A549 (cell line): ENCODE measurements at regions not wholly inside any gene's neighbourhood (a gene's known extent, or its start where the extent isn't known, plus 50 kb on each side); places are given as distances from the start of the nearest gene placed in this dataset.

Experiments
- ATAC-seq, 2 experiments: fragments of 200-7000 bp in 1 of 2; fragments of >200 bp in 1 of 2; cut with Nextera tagmentation in 1 of 2; cut with Tn5 transposase in 1 of 2; 3 replicates each; pipeline versions ENCODE4 v1.8.0 to v1.9.1; 2018 to 2020; ENCODE audit warnings: mild to moderate bottlenecking in 1 of 2, moderate library complexity in 1 of 2
- CTCF ChIA-PET: fragments of 300-600 bp; sonication (Branson Sonifier 250); formaldehyde crosslinking; extraction: SDS; loops from one replicate; lab custom pipeline; 2021; ENCODE audit warnings: antibody characterized with exemption, inconsistent platforms; lab: Yijun Ruan, JAX
- POLR2A ChIA-PET: fragments of 350-600 bp; formaldehyde crosslinking; extraction: SDS; loops from one replicate; lab custom pipeline; 2021; ENCODE audit warnings: antibody characterized with exemption, inconsistent platforms; lab: Yijun Ruan, JAX
- DNase-seq, 2 experiments: peaks; one replicate each; pipeline versions ENCODE4 v3.0.0 to v3.0.0-alpha.2; 2011 to 2016; ENCODE audit warnings: low read depth in 1 of 2, low spot score in 1 of 2
- FAIRE-seq: peaks from 2 replicates; lab custom pipeline; 2011; peaks lifted over from hg19 to GRCh38; lab: Jason Lieb, UNC
- H3K27ac ChIP-seq, 2 experiments: fragments of >200 bp; sonication (Bioruptor Twin); formaldehyde crosslinking; 3 replicates each; pipeline ENCODE4 v1.5.1; 2016 to 2017
- H3K4me1 ChIP-seq: fragments of >200 bp; sonication (Bioruptor Twin); formaldehyde crosslinking; 3 replicates; pipeline ENCODE4 v1.6.1; 2016
- H3K4me2 ChIP-seq: fragments of >200 bp; sonication (Bioruptor Twin); formaldehyde crosslinking; 3 replicates; pipeline ENCODE4 v1.6.1; 2016
- H3K4me3 ChIP-seq: fragments of >200 bp; sonication (Bioruptor Twin); formaldehyde crosslinking; 3 replicates; pipeline ENCODE4 v1.5.1; 2016
- H3K9me3 ChIP-seq: fragments of >200 bp; sonication (Bioruptor Twin); formaldehyde crosslinking; 3 replicates; pipeline ENCODE4 v1.6.1; 2016
- BHLHE40 ChIP-seq: IDR thresholded peaks from 2 replicates; pipeline ENCODE4 v1.6.1; 2012; ENCODE audit warnings: low read depth, low read length, inconsistent platforms
- CBX2 ChIP-seq: fragments of 200-600 bp; sonication (generic); IDR thresholded peaks from 2 replicates; pipeline ENCODE4 v1.6.1; 2016; ENCODE audit warnings: low read depth, mild to moderate bottlenecking, borderline replicate concordance
- CBX8 ChIP-seq: fragments of 200-600 bp; sonication (generic); IDR thresholded peaks from 2 replicates; pipeline ENCODE4 v1.6.1; 2016
- EHMT2 ChIP-seq: fragments of 200-600 bp; sonication (generic); IDR thresholded peaks from 2 replicates; pipeline ENCODE4 v1.6.1; 2016; ENCODE audit warnings: antibody characterized with exemption, low read depth, mild to moderate bottlenecking, moderate library complexity
- ESRRA ChIP-seq: fragments of 150-350 bp; IDR thresholded peaks from 2 replicates; pipeline ENCODE4 v1.6.1; 2014; ENCODE audit warnings: mild to moderate bottlenecking, low read length, borderline replicate concordance
- FOSB ChIP-seq: fragments of 250-450 bp; sonication (Bioruptor Pico); IDR thresholded peaks from 2 replicates; pipeline ENCODE4 v1.5.0; 2020; ENCODE audit warnings: mild to moderate bottlenecking, moderate library complexity
- FOXS1 ChIP-seq: fragments of 250-450 bp; sonication (Bioruptor Pico); IDR thresholded peaks from 2 replicates; pipeline ENCODE4 v1.5.0; 2020; ENCODE audit warnings: mild to moderate bottlenecking, moderate library complexity
- HOXA7 ChIP-seq: fragments of 250-450 bp; sonication (Bioruptor Pico); IDR thresholded peaks from 2 replicates; pipeline ENCODE4 v1.5.0; 2020; ENCODE audit warnings: mild to moderate bottlenecking, moderate library complexity
- HOXB13 ChIP-seq: fragments of 250-450 bp; sonication (Bioruptor Pico); IDR thresholded peaks from 2 replicates; pipeline ENCODE4 v1.5.0; 2020; ENCODE audit warnings: low read depth, mild to moderate bottlenecking, moderate library complexity
- HOXB5 ChIP-seq: fragments of 250-450 bp; sonication (Bioruptor Pico); IDR thresholded peaks from 2 replicates; pipeline ENCODE4 v1.5.0; 2020; ENCODE audit warnings: mild to moderate bottlenecking, moderate library complexity
- JUNB ChIP-seq: fragments of >200 bp; sonication (Bioruptor Twin); formaldehyde crosslinking; IDR thresholded peaks from 2 replicates; pipeline ENCODE4 v1.6.1; 2016
- KDM1A ChIP-seq: fragments of 200-600 bp; sonication (generic); IDR thresholded peaks from 2 replicates; pipeline ENCODE4 v1.6.1; 2016; ENCODE audit warnings: low read depth, mild to moderate bottlenecking
- MAX ChIP-seq: IDR thresholded peaks from 2 replicates; pipeline ENCODE4 v1.6.1; 2012
- MYC ChIP-seq: IDR thresholded peaks from 2 replicates; pipeline ENCODE4 v1.6.1; 2012; ENCODE audit warnings: mild to moderate bottlenecking, inconsistent platforms, low read length, improper control_type of control experiment, borderline replicate concordance
- NFE2L2 ChIP-seq: fragments of 150-350 bp; conservative IDR thresholded peaks from 2 replicates; pipeline ENCODE4 v1.6.1; 2014; ENCODE audit warnings: low read length
- NR3C1 ChIP-seq: fragments of >200 bp; sonication (Bioruptor Twin); formaldehyde crosslinking; IDR thresholded peaks from 3 replicates; pipeline ENCODE4 v1.6.1; 2017
- PHF8 ChIP-seq: fragments of 200-600 bp; sonication (generic); IDR thresholded peaks from 2 replicates; pipeline ENCODE4 v1.6.1; 2016; ENCODE audit warnings: low read depth, mild to moderate bottlenecking, antibody characterized with exemption, moderate library complexity, borderline replicate concordance
- POLR2A ChIP-seq: IDR thresholded peaks from 2 replicates; pipeline ENCODE4 v1.6.1; 2012; ENCODE audit warnings: mild to moderate bottlenecking, low read length
- RARB ChIP-seq: fragments of 250-450 bp; sonication (Bioruptor Pico); IDR thresholded peaks from 2 replicates; pipeline ENCODE4 v1.8.0; 2021; ENCODE audit warnings: mild to moderate bottlenecking, moderate library complexity
- RCOR1 ChIP-seq: fragments of 150-350 bp; IDR thresholded peaks from 2 replicates; pipeline ENCODE4 v1.6.1; 2014; ENCODE audit warnings: antibody characterized with exemption, low read length, low read depth
- REST ChIP-seq: fragments of 200-600 bp; sonication (generic); IDR thresholded peaks from 2 replicates; pipeline ENCODE4 v1.6.1; 2016; ENCODE audit warnings: antibody characterized with exemption, mild to moderate bottlenecking, moderate library complexity
- SREBF2 ChIP-seq: fragments of 450-650 bp; IDR thresholded peaks from 2 replicates; pipeline ENCODE4 v1.6.1; 2014; ENCODE audit warnings: mild to moderate bottlenecking, moderate library complexity
- USF2 ChIP-seq: fragments of 450-650 bp; IDR thresholded peaks from 2 replicates; pipeline ENCODE4 v1.6.1; 2014; ENCODE audit warnings: antibody characterized with exemption
- ZC3H11A ChIP-seq: fragments of 450-650 bp; IDR thresholded peaks from 2 replicates; pipeline ENCODE4 v1.6.1; 2014; ENCODE audit warnings: antibody characterized with exemption, mild to moderate bottlenecking
- ZFP36 ChIP-seq: fragments of 450-650 bp; IDR thresholded peaks from 2 replicates; pipeline ENCODE4 v1.6.1; 2014; ENCODE audit warnings: borderline replicate concordance; ENCODE audit not compliant: partially characterized antibody
- WGBS: methylation state at CpG from one replicate; pipeline ENCODE4 v1.1.6; 2017; ENCODE audit errors: missing lambda C conversion rate; 5-methylcytosine and 5-hydroxymethylcytosine counted together
- TF ChIP-seq, protein P1 (sequence below): fragments of >200 bp; sonication (Bioruptor Twin); formaldehyde crosslinking; IDR thresholded peaks from 2 replicates; pipeline ENCODE4 v1.6.1; 2016
- TF ChIP-seq, protein P2 (sequence below): fragments of >200 bp; sonication (Bioruptor Twin); formaldehyde crosslinking; IDR thresholded peaks from 3 replicates; pipeline ENCODE4 v1.5.1; 2016
- TF ChIP-seq, protein P3 (sequence below): fragments of >200 bp; sonication (Bioruptor Twin); formaldehyde crosslinking; IDR thresholded peaks from 3 replicates; pipeline ENCODE4 v1.6.1; 2016
- TF ChIP-seq, protein P4 (sequence below): IDR thresholded peaks from 2 replicates; pipeline ENCODE4 v1.6.1; 2012

GRCh38 chr7:153912211-153912610 lies 140.0 kb upstream of the DPP6 start:
- ChIA-PET CTCF (no interaction called here), POLR2A (no interaction called here)
- no peak overlapping the region for H3K27ac ChIP-seq
- H3K4me2 ChIP-seq: no peak overlapping the region
- no peaks in the 10 kb centered on the region for H3K4me1 ChIP-seq
- TF ChIP-seq NR3C1 (no peak), ESRRA (no peak), USF2 (no peak), HOXB13 (CRISPR knock-in tag) (no peak), FOXS1 (no peak), BHLHE40 (no peak), CBX2 (no peak), ZFP36 (no peak), POLR2A (no peak), PHF8 (no peak), MYC (no peak), HOXA7 (CRISPR knock-in tag) (no peak), RARB (CRISPR knock-in tag) (no peak), NFE2L2 (no peak), RCOR1 (no peak)
- TF ChIP-seq, protein P1, sequence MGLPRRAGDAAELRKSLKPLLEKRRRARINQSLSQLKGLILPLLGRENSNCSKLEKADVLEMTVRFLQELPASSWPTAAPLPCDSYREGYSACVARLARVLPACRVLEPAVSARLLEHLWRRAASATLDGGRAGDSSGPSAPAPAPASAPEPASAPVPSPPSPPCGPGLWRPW: no peak
- TF ChIP-seq, protein P2, sequence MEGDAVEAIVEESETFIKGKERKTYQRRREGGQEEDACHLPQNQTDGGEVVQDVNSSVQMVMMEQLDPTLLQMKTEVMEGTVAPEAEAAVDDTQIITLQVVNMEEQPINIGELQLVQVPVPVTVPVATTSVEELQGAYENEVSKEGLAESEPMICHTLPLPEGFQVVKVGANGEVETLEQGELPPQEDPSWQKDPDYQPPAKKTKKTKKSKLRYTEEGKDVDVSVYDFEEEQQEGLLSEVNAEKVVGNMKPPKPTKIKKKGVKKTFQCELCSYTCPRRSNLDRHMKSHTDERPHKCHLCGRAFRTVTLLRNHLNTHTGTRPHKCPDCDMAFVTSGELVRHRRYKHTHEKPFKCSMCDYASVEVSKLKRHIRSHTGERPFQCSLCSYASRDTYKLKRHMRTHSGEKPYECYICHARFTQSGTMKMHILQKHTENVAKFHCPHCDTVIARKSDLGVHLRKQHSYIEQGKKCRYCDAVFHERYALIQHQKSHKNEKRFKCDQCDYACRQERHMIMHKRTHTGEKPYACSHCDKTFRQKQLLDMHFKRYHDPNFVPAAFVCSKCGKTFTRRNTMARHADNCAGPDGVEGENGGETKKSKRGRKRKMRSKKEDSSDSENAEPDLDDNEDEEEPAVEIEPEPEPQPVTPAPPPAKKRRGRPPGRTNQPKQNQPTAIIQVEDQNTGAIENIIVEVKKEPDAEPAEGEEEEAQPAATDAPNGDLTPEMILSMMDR: no peak
- no peak for ATAC-seq
- FAIRE-seq: no peak
- no peaks in the 10 kb centered on the region for H3K9me3 ChIP-seq
- no peak for DNase-seq
- 15% methylated on average over 4 of the region's 4 CpGs for WGBS
- no peak overlapping the region for H3K4me3 ChIP-seq

DNA sequence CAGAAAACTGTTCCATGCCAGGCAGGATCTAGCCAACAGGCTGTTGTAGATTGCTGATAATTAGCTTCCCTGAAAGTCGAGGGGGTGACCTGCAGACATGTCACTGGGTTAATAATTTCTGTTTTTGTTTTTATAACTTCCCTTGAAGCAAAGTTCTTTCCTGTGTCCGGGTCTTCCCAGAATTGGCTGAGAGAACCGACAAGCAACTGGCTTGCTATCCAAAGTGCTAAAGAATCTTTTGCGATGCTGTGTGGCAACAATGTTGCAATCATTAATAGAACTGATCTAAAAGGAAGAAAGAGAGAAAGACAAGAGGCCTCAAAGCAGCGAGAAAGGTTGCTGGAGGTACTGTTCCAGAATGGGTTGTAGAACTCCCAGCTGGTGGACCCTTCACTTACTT lies 132.1 kb upstream of the DPP6 start:
- Histone ChIP-seq H3K27ac (no peak overlapping the region), H3K4me1 (no peaks in the 10 kb centered on the region), H3K4me2 (no peak overlapping the region), H3K9me3 (no peaks in the 10 kb centered on the region), H3K4me3 (no peak overlapping the region)
- ChIA-PET POLR2A (no interaction called here), CTCF (no interaction called here)
- ATAC-seq (no peak), DNase-seq (no peak), FAIRE-seq (no peak)
- WGBS: 7% methylated on average over 5 of the region's 5 CpGs
- no peak for TF ChIP-seq JUNB
- no peak for TF ChIP-seq KDM1A
- TF ChIP-seq FOSB: no peak
- TF ChIP-seq, protein P3, sequence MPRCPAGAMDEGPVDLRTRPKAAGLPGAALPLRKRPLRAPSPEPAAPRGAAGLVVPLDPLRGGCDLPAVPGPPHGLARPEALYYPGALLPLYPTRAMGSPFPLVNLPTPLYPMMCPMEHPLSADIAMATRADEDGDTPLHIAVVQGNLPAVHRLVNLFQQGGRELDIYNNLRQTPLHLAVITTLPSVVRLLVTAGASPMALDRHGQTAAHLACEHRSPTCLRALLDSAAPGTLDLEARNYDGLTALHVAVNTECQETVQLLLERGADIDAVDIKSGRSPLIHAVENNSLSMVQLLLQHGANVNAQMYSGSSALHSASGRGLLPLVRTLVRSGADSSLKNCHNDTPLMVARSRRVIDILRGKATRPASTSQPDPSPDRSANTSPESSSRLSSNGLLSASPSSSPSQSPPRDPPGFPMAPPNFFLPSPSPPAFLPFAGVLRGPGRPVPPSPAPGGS: no peak
- TF ChIP-seq ZC3H11A: no peak
- TF ChIP-seq ESRRA: no peak
- TF ChIP-seq CBX8: no peak
- TF ChIP-seq SREBF2: no peak
- TF ChIP-seq, protein P4, sequence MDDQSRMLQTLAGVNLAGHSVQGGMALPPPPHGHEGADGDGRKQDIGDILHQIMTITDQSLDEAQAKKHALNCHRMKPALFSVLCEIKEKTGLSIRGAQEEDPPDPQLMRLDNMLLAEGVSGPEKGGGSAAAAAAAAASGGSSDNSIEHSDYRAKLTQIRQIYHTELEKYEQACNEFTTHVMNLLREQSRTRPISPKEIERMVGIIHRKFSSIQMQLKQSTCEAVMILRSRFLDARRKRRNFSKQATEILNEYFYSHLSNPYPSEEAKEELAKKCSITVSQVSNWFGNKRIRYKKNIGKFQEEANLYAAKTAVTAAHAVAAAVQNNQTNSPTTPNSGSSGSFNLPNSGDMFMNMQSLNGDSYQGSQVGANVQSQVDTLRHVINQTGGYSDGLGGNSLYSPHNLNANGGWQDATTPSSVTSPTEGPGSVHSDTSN: no peak
- no peak for TF ChIP-seq REST
- TF ChIP-seq PHF8: no peak
- no peak for TF ChIP-seq MAX
- TF ChIP-seq, protein P2: no peak
- TF ChIP-seq HOXB5 (CRISPR knock-in tag): no peak
- TF ChIP-seq EHMT2: no peak
